Mucosa of descending colon (tissue), 3 donors: ENCODE measurements at regions not wholly inside any gene's neighbourhood (a gene's known extent, or its start where the extent isn't known, plus 50 kb on each side); places are given as distances from the start of the nearest gene placed in this dataset.

ENCODE experiments used
- ATAC-seq: fragments of 200-7000 bp; cut with Tn5 transposase; one replicate; pipeline ENCODE4 v1.9.1; 2020; ENCODE audit warnings: mild to moderate bottlenecking, moderate library complexity
- DNase-seq, 3 donors: peaks; one replicate each; pipeline ENCODE4 v3.0.0-alpha.2; 2020
- H3K36me3 ChIP-seq: fragments of 200-600 bp; one replicate; pipeline ENCODE4 v1.8.0; 2021; ENCODE audit warnings: low read depth, mild to moderate bottlenecking
- H3K4me1 ChIP-seq: fragments of 200-600 bp; one replicate; pipeline ENCODE4 v1.8.0; 2021; ENCODE audit warnings: low read depth, mild to moderate bottlenecking
- H3K4me3 ChIP-seq: fragments of 200-600 bp; one replicate; pipeline ENCODE4 v1.8.0; 2021; ENCODE audit warnings: mild to moderate bottlenecking
- H3K9me3 ChIP-seq: fragments of 200-600 bp; one replicate; pipeline ENCODE4 v1.8.0; 2021; ENCODE audit warnings: mild to moderate bottlenecking
- intact Hi-C, 2 donors: fragments of 100-400 bp; cut with DNase I in 1 of 2; cut with micrococcal nuclease in 1 of 2; formaldehyde crosslinking; loops; one replicate each; pipeline versions ENCODE4 v1.11.0 to v1.11.1; 2022; cut with DNase I, micrococcal nuclease
- TF ChIP-seq, protein P1 (sequence below): fragments of 200-600 bp; IDR thresholded peaks from one replicate; pipeline ENCODE4 v1.8.0; 2022; ENCODE audit warnings: antibody characterized with exemption, mild to moderate bottlenecking
- donor health status: DM: no; HTN: no; CAD: no; lungs with moderate emphysema.
- donor health status: DM: no; HTN: no; CAD: no.
- donor health status: DM: no; HTN: yes; CAD: no.

DNA sequence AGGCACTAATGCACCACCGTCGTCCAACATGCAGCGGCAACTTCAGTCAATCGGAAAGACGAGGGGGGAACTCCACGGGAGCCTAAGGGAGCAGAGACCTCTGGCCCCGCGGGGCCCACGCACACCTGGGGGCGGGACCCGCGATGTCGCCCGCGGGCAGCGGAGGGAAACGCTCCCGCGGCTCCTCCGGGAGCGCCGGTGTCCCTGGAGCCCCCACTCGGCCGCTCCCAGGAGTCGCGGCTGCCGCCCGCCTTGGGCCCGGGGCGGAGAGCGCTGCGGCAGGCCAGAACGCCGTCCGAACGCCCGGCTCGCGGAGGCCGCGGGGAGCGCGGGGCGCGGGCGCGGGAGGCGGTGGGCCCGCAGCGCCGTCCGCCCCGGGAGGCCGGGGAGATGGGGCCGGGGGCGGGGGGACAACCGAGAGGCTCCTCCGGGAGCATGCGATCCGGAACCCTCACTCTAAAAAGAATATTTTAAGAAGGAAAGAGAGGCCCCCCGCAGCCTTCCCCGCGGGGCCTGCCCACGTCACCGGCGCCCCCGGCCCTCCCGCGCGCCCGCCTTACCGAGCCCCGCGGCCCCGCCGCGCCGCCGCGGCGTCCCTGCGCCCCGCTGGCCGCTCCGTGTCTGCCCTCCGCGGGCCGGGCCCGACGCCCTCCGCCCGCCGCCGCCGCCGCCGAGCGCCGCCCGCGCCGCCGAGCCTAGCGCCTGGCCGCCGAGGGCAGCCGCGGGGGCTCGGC, 86.6 kb upstream of the ARHGAP32 start:
- TF ChIP-seq, protein P1, sequence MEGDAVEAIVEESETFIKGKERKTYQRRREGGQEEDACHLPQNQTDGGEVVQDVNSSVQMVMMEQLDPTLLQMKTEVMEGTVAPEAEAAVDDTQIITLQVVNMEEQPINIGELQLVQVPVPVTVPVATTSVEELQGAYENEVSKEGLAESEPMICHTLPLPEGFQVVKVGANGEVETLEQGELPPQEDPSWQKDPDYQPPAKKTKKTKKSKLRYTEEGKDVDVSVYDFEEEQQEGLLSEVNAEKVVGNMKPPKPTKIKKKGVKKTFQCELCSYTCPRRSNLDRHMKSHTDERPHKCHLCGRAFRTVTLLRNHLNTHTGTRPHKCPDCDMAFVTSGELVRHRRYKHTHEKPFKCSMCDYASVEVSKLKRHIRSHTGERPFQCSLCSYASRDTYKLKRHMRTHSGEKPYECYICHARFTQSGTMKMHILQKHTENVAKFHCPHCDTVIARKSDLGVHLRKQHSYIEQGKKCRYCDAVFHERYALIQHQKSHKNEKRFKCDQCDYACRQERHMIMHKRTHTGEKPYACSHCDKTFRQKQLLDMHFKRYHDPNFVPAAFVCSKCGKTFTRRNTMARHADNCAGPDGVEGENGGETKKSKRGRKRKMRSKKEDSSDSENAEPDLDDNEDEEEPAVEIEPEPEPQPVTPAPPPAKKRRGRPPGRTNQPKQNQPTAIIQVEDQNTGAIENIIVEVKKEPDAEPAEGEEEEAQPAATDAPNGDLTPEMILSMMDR = no peak
- DNase-seq (peak in 2 of 3 donors; percentile 26 to 58), ATAC-seq (peak; percentile 4)
- peaks cover 23% of the 10 kb centered on the region for H3K4me1 ChIP-seq
- H3K36me3 ChIP-seq = no peaks in the 10 kb centered on the region
- H3K9me3 ChIP-seq = no peaks in the 10 kb centered on the region
- intact Hi-C loops = no loop called here
- peak overlapping the region; percentile 42 for H3K4me3 ChIP-seq

DNA sequence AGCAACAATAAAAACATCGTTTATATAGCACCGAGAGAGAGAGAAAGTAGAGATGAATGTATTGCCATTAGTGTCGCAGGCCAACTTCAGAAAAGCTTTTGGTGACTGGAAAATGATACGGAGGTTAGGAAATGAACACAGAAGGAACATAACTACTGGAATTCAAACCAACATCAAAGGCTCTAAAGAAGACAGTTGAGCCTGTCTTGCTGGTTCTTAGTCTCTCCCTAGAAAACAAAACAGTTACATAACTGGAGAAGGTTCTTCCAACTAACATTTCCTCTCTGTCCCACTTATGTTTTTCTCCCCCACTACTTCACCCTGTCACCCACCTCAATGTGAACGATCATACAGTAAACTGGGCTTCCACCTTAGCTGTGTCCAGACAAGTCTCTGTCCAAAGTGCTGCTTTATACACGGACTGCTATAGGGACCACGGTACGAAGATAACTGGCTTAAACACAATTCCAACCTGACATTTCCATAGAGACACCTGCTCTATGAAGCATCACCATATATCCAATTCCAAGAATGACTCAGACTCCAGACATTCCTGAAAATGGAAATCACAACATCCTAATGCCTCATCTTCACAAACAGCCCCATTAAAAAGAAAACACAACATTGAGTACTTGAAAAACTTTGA, 85.2 kb upstream of the ARHGAP32 start:
- Histone ChIP-seq H3K4me3 (no peak overlapping the region), H3K36me3 (no peaks in the 10 kb centered on the region), H3K9me3 (no peaks in the 10 kb centered on the region), H3K4me1 (peaks cover 18% of the 10 kb centered on the region)
- TF ChIP-seq, protein P1 = no peak
- intact Hi-C loops = no loop called here
- DNase-seq (no peak), ATAC-seq (no peak)

DNA sequence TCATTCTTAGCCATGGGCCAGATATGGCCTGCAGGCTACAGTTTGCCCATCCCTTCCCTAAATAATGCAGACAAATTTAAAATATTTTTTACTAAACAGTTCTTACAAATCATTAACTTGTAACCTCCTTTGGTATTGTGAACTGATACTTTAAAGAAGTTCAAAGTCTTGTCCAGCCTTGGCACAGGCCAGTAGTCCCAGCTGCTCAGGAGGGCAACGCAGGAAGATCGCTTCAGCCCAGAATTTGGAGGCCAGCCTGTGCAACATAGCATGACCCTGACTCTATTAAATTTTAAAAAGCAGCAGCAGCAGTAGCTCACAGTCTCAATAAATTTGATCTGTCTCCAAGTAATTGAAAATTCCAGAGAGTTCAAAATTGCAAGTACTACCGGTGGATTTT, 83.7 kb upstream of the ARHGAP32 start:
- Histone ChIP-seq H3K4me3 (no peak overlapping the region), H3K36me3 (no peaks in the 10 kb centered on the region), H3K9me3 (no peaks in the 10 kb centered on the region), H3K4me1 (peaks cover 16% of the 10 kb centered on the region)
- intact Hi-C loops = no loop called here
- ATAC-seq (peak; percentile 18), DNase-seq (peak in 1 of 3 donors; percentile 31)
- TF ChIP-seq, protein P1 = no peak

DNA sequence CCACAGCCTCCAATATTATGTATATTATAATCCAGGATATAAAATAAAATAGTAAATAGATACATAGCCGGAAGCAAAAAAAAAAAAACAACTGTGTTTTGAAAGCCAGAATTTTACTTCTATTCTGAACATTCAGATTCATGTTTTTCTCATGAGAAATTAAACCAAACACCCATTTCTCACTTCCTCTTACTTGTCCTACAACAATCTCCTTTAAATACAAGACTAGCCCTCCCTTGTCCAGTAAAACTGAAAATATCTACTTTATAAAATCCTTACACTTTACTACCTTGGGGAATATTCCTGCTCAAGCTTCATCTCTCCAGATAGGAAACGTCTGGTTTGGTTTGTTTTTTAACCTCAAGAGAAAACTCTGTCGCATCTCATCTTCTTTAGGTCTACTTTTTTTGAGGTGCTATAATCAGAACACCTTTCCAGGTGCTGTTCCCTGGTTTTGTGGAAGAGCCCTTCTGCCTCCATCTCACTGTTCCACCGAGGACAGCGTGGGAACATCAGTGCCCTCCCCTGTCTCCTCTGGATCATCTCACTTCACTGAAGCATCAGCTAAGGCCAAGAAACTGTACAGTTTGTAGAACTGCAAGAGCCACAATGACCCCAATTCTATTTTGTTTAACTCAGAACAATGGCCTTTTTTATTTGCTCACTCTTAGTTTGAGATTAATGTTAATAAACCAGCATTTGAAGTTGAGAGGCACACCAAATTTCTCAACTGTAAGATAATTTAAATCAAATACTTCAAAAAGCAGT, 82.0 kb upstream of the ARHGAP32 start:
- DNase-seq (no peak), ATAC-seq (no peak)
- Histone ChIP-seq H3K4me1 (peaks cover 16% of the 10 kb centered on the region), H3K4me3 (no peak overlapping the region), H3K36me3 (no peaks in the 10 kb centered on the region), H3K9me3 (no peaks in the 10 kb centered on the region)
- intact Hi-C loops = no loop called here
- TF ChIP-seq, protein P1 = no peak

DNA sequence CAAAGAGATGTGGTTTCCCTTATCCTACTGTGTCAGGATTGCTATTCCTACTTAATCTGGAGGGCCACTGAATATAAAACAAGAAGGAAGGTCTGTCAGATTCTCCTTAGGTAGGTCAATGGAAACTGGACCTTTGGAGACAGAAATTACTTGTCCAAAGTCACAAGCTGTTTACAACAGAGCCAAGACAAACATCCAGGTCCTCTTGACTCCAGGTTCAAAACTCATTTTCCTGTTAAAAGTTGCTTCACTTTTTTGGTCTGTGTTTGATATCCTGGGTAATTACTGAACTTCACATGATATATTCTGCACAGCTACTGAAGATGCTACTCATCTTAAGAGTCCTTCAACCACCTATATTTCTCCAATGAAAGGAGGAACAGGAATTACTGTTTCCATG, 81.2 kb upstream of the ARHGAP32 start:
- H3K4me1 ChIP-seq = peaks cover 16% of the 10 kb centered on the region
- no peak overlapping the region for H3K4me3 ChIP-seq
- no peaks in the 10 kb centered on the region for H3K9me3 ChIP-seq
- DNase-seq (no peak), ATAC-seq (no peak)
- intact Hi-C loops = no loop called here
- no peaks in the 10 kb centered on the region for H3K36me3 ChIP-seq
- TF ChIP-seq, protein P1 = no peak
